Peyer's patch (tissue), 4 donors: ENCODE measurements at regions not wholly inside any gene's neighbourhood (a gene's known extent, or its start where the extent isn't known, plus 50 kb on each side); places are given as distances from the start of the nearest gene placed in this dataset.

Experiments
- CTCF ChIP-seq, 6 experiments: fragments of 450-650 bp in 4 of 6; fragments of 200-600 bp in 2 of 6; sonication (generic) in 1 of 6; IDR thresholded peaks; one replicate each; pipeline ENCODE4 v1.5.1; 2017 to 2019; ENCODE audit warnings: antibody characterized with exemption in 6 of 6, mild to moderate bottlenecking in 3 of 6, moderate library complexity in 1 of 6
- POLR2A ChIP-seq, 2 donors: fragments of 450-650 bp; IDR thresholded peaks; one replicate each; pipeline ENCODE4 v1.5.1; 2017; ENCODE audit warnings: antibody characterized with exemption in 2 of 2, mild to moderate bottlenecking in 2 of 2, moderate library complexity in 2 of 2

DNA sequence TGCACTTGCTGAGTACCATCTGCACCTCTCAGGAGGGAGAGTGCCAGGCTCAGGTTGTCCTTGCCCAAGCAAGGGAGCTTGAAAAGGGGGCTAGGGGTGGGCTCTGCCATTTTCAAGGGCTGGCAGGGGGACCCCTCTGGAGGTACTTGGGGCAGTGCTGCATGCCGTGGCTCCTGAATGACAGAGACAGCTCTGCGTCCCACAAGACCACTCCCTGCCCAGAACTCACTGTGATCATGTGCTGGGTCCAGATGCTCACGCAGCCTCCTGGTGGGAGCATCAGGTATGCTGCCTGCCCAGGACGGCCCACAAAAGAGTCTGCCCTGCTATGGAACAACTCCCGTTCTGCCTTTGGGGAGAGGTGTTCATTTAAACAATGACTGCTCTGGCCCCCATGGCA lies 165.2 kb downstream of the GOLGA6L4 start:
- no peak for TF ChIP-seq CTCF (IDR thresholded peaks at IDR 0.05)
- TF ChIP-seq POLR2A (IDR thresholded peaks at IDR 0.05): no peak
